ENCODE measurements at regions not wholly inside any gene's neighbourhood (a gene's known extent, or its start where the extent isn't known, plus 50 kb on each side); places are given as distances from the start of the nearest gene placed in this dataset.

GRCh38 chr4:66872661-66873060, 672.6 kb downstream of the CENPC start:
- no peak for TF ChIP-seq POLR2A (IDR thresholded peaks at IDR 0.05)
- TF ChIP-seq, protein P1, sequence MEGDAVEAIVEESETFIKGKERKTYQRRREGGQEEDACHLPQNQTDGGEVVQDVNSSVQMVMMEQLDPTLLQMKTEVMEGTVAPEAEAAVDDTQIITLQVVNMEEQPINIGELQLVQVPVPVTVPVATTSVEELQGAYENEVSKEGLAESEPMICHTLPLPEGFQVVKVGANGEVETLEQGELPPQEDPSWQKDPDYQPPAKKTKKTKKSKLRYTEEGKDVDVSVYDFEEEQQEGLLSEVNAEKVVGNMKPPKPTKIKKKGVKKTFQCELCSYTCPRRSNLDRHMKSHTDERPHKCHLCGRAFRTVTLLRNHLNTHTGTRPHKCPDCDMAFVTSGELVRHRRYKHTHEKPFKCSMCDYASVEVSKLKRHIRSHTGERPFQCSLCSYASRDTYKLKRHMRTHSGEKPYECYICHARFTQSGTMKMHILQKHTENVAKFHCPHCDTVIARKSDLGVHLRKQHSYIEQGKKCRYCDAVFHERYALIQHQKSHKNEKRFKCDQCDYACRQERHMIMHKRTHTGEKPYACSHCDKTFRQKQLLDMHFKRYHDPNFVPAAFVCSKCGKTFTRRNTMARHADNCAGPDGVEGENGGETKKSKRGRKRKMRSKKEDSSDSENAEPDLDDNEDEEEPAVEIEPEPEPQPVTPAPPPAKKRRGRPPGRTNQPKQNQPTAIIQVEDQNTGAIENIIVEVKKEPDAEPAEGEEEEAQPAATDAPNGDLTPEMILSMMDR (IDR thresholded peaks at IDR 0.05): no peak

All from uterus (tissue), 2 donors.